ENCODE measurements at regions not wholly inside any gene's neighbourhood (a gene's known extent, or its start where the extent isn't known, plus 50 kb on each side); places are given as distances from the start of the nearest gene placed in this dataset.
"Not testable (repeated sequence)": the region's sequence is repeated elsewhere in the genome, so short reads cannot be mapped to it uniquely, and the experiment has no call there.

- intact Hi-C loops (cut with micrococcal nuclease); H3K27me3 Mint-ChIP-seq; H3K9me3 Mint-ChIP-seq; POLR2A ChIA-PET; H3K4me3 Mint-ChIP-seq; CTCF ChIA-PET; H3K27ac Mint-ChIP-seq; ATAC-seq (ENCODE audit: low read depth); H3K36me3 Mint-ChIP-seq (ENCODE audit: low read depth): not testable (repeated sequence)
- H3K4me1 Mint-ChIP-seq: peaks cover 16% of the 10 kb centered on the region
- DNase-seq: peak; percentile 18
These were observed 72.7 kb downstream of the TMEM121 start for GRCh38 chr14:105598925-105599586.

- H3K4me1 Mint-ChIP-seq: peaks cover 16% of the 10 kb centered on the region
- intact Hi-C loops (cut with micrococcal nuclease): loop anchor here (10.0 kb wide), 1 partner anchor 54 kb away; no protein-coding TSS in a partner anchor
- CTCF ChIA-PET; H3K27ac Mint-ChIP-seq; H3K4me3 Mint-ChIP-seq; ATAC-seq (ENCODE audit: low read depth); POLR2A ChIA-PET; H3K27me3 Mint-ChIP-seq; H3K36me3 Mint-ChIP-seq (ENCODE audit: low read depth); H3K9me3 Mint-ChIP-seq: not testable (repeated sequence)
- peak; percentile 14 for DNase-seq
These were observed 74.0 kb downstream of the TMEM121 start for GRCh38 chr14:105600195-105600938.

- CTCF ChIA-PET: no interaction called here
- no peak overlapping the region for H3K4me3 Mint-ChIP-seq
- TF ChIP-seq CTCF (IDR thresholded peaks at IDR 0.05): no peak
These were observed 74.6 kb downstream of the TMEM121 start for GRCh38 chr14:105600939-105601359.

GRCh38 chr14:105601360-105602242 is 75.2 kb downstream of the TMEM121 start:
- Mint-ChIP-seq H3K4me1 (peaks cover 16% of the 10 kb centered on the region), H3K4me3 (no peak overlapping the region), H3K27me3 (no peaks in the 10 kb centered on the region), H3K27ac (no peak overlapping the region), H3K36me3 (ENCODE audit: low read depth) (no peaks in the 10 kb centered on the region), H3K9me3 (no peaks in the 10 kb centered on the region)
- ChIA-PET POLR2A (interaction anchor here (1.5 kb wide), 1 partner anchor 47 kb away, joined by 4 read pairs; no protein-coding TSS in a partner anchor), CTCF (no interaction called here)
- no peak for TF ChIP-seq CTCF (IDR thresholded peaks at IDR 0.05)
- ATAC-seq (ENCODE audit: low read depth) (no peak), DNase-seq (no peak)
- intact Hi-C loops (cut with micrococcal nuclease): loop anchor here (10.0 kb wide), 1 partner anchor 53 kb away; no protein-coding TSS in a partner anchor

More at GRCh38 chr14:105600939-105601359, 74.6 kb downstream of the TMEM121 start:
- no peaks in the 10 kb centered on the region for H3K36me3 Mint-ChIP-seq (ENCODE audit: low read depth)
- H3K4me1 Mint-ChIP-seq: peaks cover 16% of the 10 kb centered on the region
- DNase-seq (no peak), ATAC-seq (ENCODE audit: low read depth) (no peak)
- no peaks in the 10 kb centered on the region for H3K27me3 Mint-ChIP-seq
- H3K9me3 Mint-ChIP-seq: no peaks in the 10 kb centered on the region
- no peak overlapping the region for H3K27ac Mint-ChIP-seq
- POLR2A ChIA-PET: no interaction called here
- intact Hi-C loops (cut with micrococcal nuclease): loop anchor here (10.0 kb wide), 1 partner anchor 54 kb away; no protein-coding TSS in a partner anchor

GRCh38 chr14:105602243-105602750 is 75.9 kb downstream of the TMEM121 start:
- no peaks in the 10 kb centered on the region for H3K27me3 Mint-ChIP-seq
- no peak for ATAC-seq (ENCODE audit: low read depth)
- no peak overlapping the region for H3K4me3 Mint-ChIP-seq

More at GRCh38 chr14:105602243-105602750, 75.9 kb downstream of the TMEM121 start:
- TF ChIP-seq CTCF (IDR thresholded peaks at IDR 0.05): no peak
- POLR2A ChIA-PET: interaction anchor here (0.6 to 1.5 kb wide), 5 partner anchors 12 to 68 kb away, joined by 3 to 4 read pairs (median 4); no protein-coding TSS in a partner anchor
- Mint-ChIP-seq H3K27ac (peak overlapping the region; percentile 1), H3K36me3 (ENCODE audit: low read depth) (no peaks in the 10 kb centered on the region), H3K4me1 (peaks cover 16% of the 10 kb centered on the region), H3K9me3 (no peaks in the 10 kb centered on the region)
- peak; percentile 13 for DNase-seq
- intact Hi-C loops (cut with micrococcal nuclease): loop anchor here (10.0 kb wide), 1 partner anchor 53 kb away; no protein-coding TSS in a partner anchor
- CTCF ChIA-PET: no interaction called here
